ENCODE measurements at regions not wholly inside any gene's neighbourhood (a gene's known extent, or its start where the extent isn't known, plus 50 kb on each side); places are given as distances from the start of the nearest gene placed in this dataset.

GRCh38 chr13:105465745-105466144, 1069.7 kb downstream of the EFNB2 start, which contains the start of gene DAOA:
Gene DAOA, plus strand, starts transcription at chr13:105466045.
- POLR2A ChIA-PET, result no interaction called here

GRCh38 chr13:105465251-105465650, 1070.2 kb downstream of the EFNB2 start:
- POLR2A ChIA-PET, result interaction anchor here (0.7 kb wide), 1 partner anchor 12 kb away, joined by 3 read pairs; no protein-coding TSS in a partner anchor

More at GRCh38 chr13:105465745-105466144, 1069.7 kb downstream of the EFNB2 start, which contains the start of gene DAOA:
- CTCF ChIA-PET, result no interaction called here
- H3K9me3 ChIP-seq (ENCODE audit: control insufficient read depth, insufficient read depth, low read depth, low read length), result no peaks in the 10 kb centered on the region
- no peaks in the 10 kb centered on the region for H3K36me3 ChIP-seq (ENCODE audit: control insufficient read depth in 2 of 2, insufficient read depth in 1 of 2, low read length in 2 of 2)
- no peak within 1 kb of the TSS for H3K4me3 ChIP-seq (ENCODE audit: low read depth, low read length)
- H3K4me1 ChIP-seq (ENCODE audit: control insufficient read depth, insufficient read depth, low read length), result no peaks in the 10 kb centered on the region
- TF ChIP-seq ZNF664 (tag by site-specific recombination; IDR thresholded peaks at IDR 0.05), result no peak
- no peak for TF ChIP-seq ZNF473 (tag by site-specific recombination; IDR thresholded peaks at IDR 0.05)
- TF ChIP-seq BCL11A (tag by site-specific recombination; IDR thresholded peaks at IDR 0.05; ENCODE audit: low read depth), result no peak
- no peak for TF ChIP-seq GFI1B (tag by site-specific recombination; IDR thresholded peaks at IDR 0.05)
- no peak for TF ChIP-seq MYNN (tag by site-specific recombination; IDR thresholded peaks at IDR 0.05; ENCODE audit: borderline replicate concordance)
- no peak within 1 kb of the TSS for H3K27ac ChIP-seq (ENCODE audit: extremely low read depth, low read depth, low read length)

GRCh38 chr13:105464249-105464648, 1071.2 kb downstream of the EFNB2 start:
- ChIA-PET POLR2A (no interaction called here), CTCF (no interaction called here)
- Histone ChIP-seq H3K9me3 (ENCODE audit: control insufficient read depth, insufficient read depth, low read depth, low read length) (no peaks in the 10 kb centered on the region), H3K36me3 (ENCODE audit: control insufficient read depth in 2 of 2, insufficient read depth in 1 of 2, low read length in 2 of 2) (no peaks in the 10 kb centered on the region), H3K4me3 (ENCODE audit: low read depth, low read length) (no peak overlapping the region), H3K4me1 (ENCODE audit: control insufficient read depth, insufficient read depth, low read length) (no peaks in the 10 kb centered on the region), H3K27ac (ENCODE audit: extremely low read depth, low read depth, low read length) (no peak overlapping the region)
- no peak for TF ChIP-seq ZBTB49 (tag by site-specific recombination; IDR thresholded peaks at IDR 0.05; ENCODE audit: low read depth)
- TF ChIP-seq ZNF501 (tag by site-specific recombination; IDR thresholded peaks at IDR 0.05), result no peak
- no peak for TF ChIP-seq ZNF585B (tag by site-specific recombination; IDR thresholded peaks at IDR 0.05)
- no peak for TF ChIP-seq ZNF391 (tag by site-specific recombination; IDR thresholded peaks at IDR 0.05; ENCODE audit: borderline replicate concordance, low read depth)
- no peak for TF ChIP-seq ZNF26 (tag by site-specific recombination; IDR thresholded peaks at IDR 0.05)

More at GRCh38 chr13:105465251-105465650, 1070.2 kb downstream of the EFNB2 start:
- H3K36me3 ChIP-seq (ENCODE audit: control insufficient read depth in 2 of 2, insufficient read depth in 1 of 2, low read length in 2 of 2), result no peaks in the 10 kb centered on the region
- no peak overlapping the region for H3K27ac ChIP-seq (ENCODE audit: extremely low read depth, low read depth, low read length)
- CTCF ChIA-PET, result no interaction called here
- H3K9me3 ChIP-seq (ENCODE audit: control insufficient read depth, insufficient read depth, low read depth, low read length), result no peaks in the 10 kb centered on the region
- H3K4me1 ChIP-seq (ENCODE audit: control insufficient read depth, insufficient read depth, low read length), result no peaks in the 10 kb centered on the region
- no peak overlapping the region for H3K4me3 ChIP-seq (ENCODE audit: low read depth, low read length)
- no peak for TF ChIP-seq PBX3 (CRISPR knock-in tag; IDR thresholded peaks at IDR 0.05)
- no peak for TF ChIP-seq REST (tag by site-specific recombination; IDR thresholded peaks at IDR 0.05)
- no peak for TF ChIP-seq SP2 (tag by site-specific recombination; IDR thresholded peaks at IDR 0.05)
- no peak for TF ChIP-seq ZNF837 (tag by site-specific recombination; IDR thresholded peaks at IDR 0.05)
- TF ChIP-seq ZNF610 (tag by site-specific recombination; IDR thresholded peaks at IDR 0.05; ENCODE audit: borderline replicate concordance), result no peak
- no peak for TF ChIP-seq HOXD13 (CRISPR knock-in tag; IDR thresholded peaks at IDR 0.05; ENCODE audit: borderline replicate concordance)
- TF ChIP-seq ZNF404 (tag by site-specific recombination; IDR thresholded peaks at IDR 0.05), result no peak
- TF ChIP-seq GFI1B (tag by site-specific recombination; IDR thresholded peaks at IDR 0.05), result no peak
- no peak for TF ChIP-seq ZNF157 (tag by site-specific recombination; IDR thresholded peaks at IDR 0.05)
